ENCODE measurements at regions not wholly inside any gene's neighbourhood (a gene's known extent, or its start where the extent isn't known, plus 50 kb on each side); places are given as distances from the start of the nearest gene placed in this dataset.

GRCh38 chr5:145360936-145361335 lies 474.2 kb downstream of the PRELID2 start:
- Histone ChIP-seq H3K9me1 (ENCODE audit: insufficient read depth, low read length) (peaks cover 4% of the 10 kb centered on the region; the same call in 1 of the 2 replicates), H3K4me2 (ENCODE audit: low read depth, low read length) (no peak overlapping the region; the same call in 1 of the 2 replicates), H4K8ac (ENCODE audit: low read depth in 2 of 2, low read length in 2 of 2) (peak overlapping the region; percentile 80 to 95), H3K27ac (ENCODE audit: insufficient read depth, low read length) (peak overlapping the region; percentile 99), H3K79me1 (ENCODE audit: low read depth in 1 of 2, low read length in 2 of 2) (no peaks in the 10 kb centered on the region), H4K5ac (ENCODE audit: low read depth, low read length) (peak overlapping the region; percentile 96), H2AK9ac (replicated peaks; ENCODE audit: low read depth, low read length, poor library complexity) (no peak overlapping the region), H3K4me1 (ENCODE audit: control insufficient read depth, insufficient read depth, low read length) (peaks cover 14% of the 10 kb centered on the region), H2BK5ac (ENCODE audit: low read depth, low read length, poor library complexity, severe bottlenecking) (peak overlapping the region; percentile 99), H3K18ac (ENCODE audit: low read depth, low read length) (peak overlapping the region; percentile 99), H4K20me1 (ENCODE audit: insufficient read depth, low read length) (no peaks in the 10 kb centered on the region), H2AFZ (replicated peaks; ENCODE audit: low read length, poor library complexity) (no peak overlapping the region), H3K23ac (ENCODE audit: low read depth, low read length) (peak overlapping the region; percentile 97), H3K36me3 (ENCODE audit: control insufficient read depth, insufficient read depth, low read length) (no peaks in the 10 kb centered on the region), H2BK15ac (ENCODE audit: low read depth, low read length) (peak overlapping the region; percentile 86; the same call in 2 of the 3 replicates), H3K9ac (ENCODE audit: low read depth, low read length) (peak overlapping the region; percentile 1; the same call in 1 of the 2 replicates), H3K4ac (ENCODE audit: low read depth, low read length) (peak overlapping the region; percentile 99), H3K14ac (replicated peaks; ENCODE audit: low read depth, low read length) (peak overlapping the region; percentile 85), H3K9me3 (ENCODE audit: control insufficient read depth, insufficient read depth, low read length) (peaks cover 3% of the 10 kb centered on the region), H3K4me3 (ENCODE audit: insufficient read depth, low read depth, low read length) (no peak overlapping the region), H3K56ac (ENCODE audit: extremely low read depth, insufficient read depth, low read length) (peak overlapping the region; percentile 88), H4K91ac (ENCODE audit: insufficient read depth, low read depth, low read length) (peak overlapping the region; percentile 100), H3K27me3 (ENCODE audit: control insufficient read depth, insufficient read depth, low read length) (no peaks in the 10 kb centered on the region), H2BK20ac (ENCODE audit: low read depth, low read length) (peak overlapping the region; percentile 100), H2BK120ac (ENCODE audit: low read depth, low read length) (peak overlapping the region; percentile 98), H2AK5ac (ENCODE audit: low read depth, low read length) (peak overlapping the region; percentile 92)
- POLR2A ChIA-PET (ENCODE audit: unreplicated experiment): no interaction called here
- DNase-seq (peak; percentile 42), ATAC-seq (ENCODE audit: low read depth) (peak; percentile 41)
- intact Hi-C loops (cut with micrococcal nuclease) (loop anchor here (5.0 kb wide), 2 partner anchors 116 to 466 kb away; no protein-coding TSS in a partner anchor), in situ Hi-C loops (cut with MboI; ENCODE audit: low sequenced_read_pairs) (no loop called here), dilution Hi-C loops (cut with HindIII; ENCODE audit: low sequenced_read_pairs, unreplicated experiment) (no loop called here)
- BruUV-seq (replicated peaks): no TSS peak
- CTCF ChIA-PET: interaction anchor here (1.1 kb wide), 1 partner anchor 14 kb away, joined by 3 read pairs; no protein-coding TSS in a partner anchor
- TF ChIP-seq RFX5 (IDR thresholded peaks at IDR 0.05; ENCODE audit: low read depth, low read length): no peak
- no peak for TF ChIP-seq CTCF (conservative IDR thresholded peaks at IDR 0.05; ENCODE audit: low read depth, low read length)
- no peak for TF ChIP-seq RAD21 (IDR thresholded peaks at IDR 0.05; ENCODE audit: low read length)
- TF ChIP-seq NFE2L2 (IDR thresholded peaks at IDR 0.05; ENCODE audit: low read depth, low read length): no peak
- no peak for TF ChIP-seq MAFK (IDR thresholded peaks at IDR 0.05; ENCODE audit: low read depth, low read length)
- TF ChIP-seq CEBPB (IDR thresholded peaks at IDR 0.05; ENCODE audit: low read depth, low read length): no peak

All from IMR-90 (cell line).